Fibroblast of skin of right quadriceps (primary cell): ENCODE measurements at regions not wholly inside any gene's neighbourhood (a gene's known extent, or its start where the extent isn't known, plus 50 kb on each side); places are given as distances from the start of the nearest gene placed in this dataset.

Source experiments
- DNase-seq: peaks from one replicate; pipeline ENCODE4 v3.0.0-alpha.2; 2013

DNA sequence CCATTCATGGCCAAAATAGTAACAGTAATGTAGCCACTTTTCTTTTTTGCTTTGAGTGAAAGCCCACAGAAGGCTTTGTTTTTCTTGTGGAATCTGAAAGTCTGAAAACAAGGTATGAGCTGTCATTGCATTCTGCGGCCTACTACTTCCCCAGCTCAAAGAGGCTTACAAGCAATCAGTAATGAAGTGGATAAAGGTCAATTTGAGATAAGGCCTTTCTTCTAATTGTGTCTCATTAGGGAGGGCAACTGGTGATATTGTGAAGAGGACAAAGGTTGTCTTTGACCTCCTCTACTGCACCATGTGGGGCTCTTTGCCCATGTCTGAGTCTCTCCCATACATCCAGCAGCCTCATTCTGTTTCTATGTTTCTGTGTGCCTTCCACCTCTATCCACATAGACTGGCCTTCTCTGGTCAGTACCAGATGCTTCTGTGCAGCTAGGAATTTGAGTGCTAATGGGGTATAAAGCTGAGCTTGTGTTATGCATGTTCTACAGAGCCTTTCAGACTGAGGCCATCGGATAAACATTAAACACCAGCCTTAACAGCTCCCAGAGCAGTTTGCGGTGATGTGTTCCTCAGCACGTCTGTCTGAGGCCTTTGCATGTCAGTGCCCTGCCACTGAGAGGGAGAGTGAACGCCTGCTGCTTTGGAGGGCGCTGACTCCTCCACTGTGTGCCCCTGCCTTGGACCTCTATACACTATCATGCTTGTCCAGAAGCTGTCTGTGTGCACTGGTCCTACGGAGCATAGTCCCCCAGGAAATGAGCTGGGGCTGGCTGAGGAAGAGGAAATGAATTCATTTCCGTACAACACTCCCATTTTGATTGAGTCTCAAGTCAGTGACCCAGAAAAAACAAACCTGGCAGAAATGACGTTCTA, 80.2 kb downstream of the SH2D1A start:
- DNase-seq = no peak

DNA sequence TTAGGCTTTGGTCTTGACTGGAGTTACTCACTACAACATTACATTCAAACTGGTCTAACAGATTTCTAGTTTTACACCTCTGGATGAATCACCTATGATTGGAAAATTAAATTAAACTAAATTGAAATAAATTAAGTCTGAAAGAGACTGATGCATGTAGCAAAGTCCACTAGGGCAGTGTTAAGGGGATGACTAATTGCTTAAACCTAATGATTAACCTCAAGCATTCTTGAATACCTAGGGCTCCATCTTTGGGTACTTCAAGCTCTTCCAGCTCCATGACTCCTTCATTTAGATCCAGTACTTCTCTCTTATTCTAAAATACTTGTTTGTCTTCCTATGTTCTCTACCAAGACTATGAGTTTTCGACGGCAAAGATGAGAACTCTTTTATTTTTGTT, 86.8 kb downstream of the SH2D1A start:
- no peak for DNase-seq

DNA sequence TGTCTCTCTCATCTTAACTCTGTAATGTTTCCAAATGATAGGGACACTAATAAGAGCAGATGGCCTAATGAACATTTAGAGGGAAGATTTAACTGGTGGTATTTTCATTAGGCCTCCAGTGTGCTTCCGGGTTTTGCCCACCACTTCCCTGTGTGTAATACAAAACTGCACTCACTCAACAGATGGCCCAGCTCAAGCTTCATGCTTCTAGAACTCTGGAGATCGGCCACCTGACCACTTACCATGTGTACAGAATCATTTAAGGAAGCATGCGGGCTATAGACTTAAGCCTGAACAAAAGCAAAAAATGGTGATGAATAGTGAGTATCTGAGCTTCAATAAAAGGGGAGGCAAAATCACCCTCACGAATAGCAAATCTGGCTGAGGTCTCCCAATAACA, 89.3 kb downstream of the SH2D1A start:
- DNase-seq = no peak

DNA sequence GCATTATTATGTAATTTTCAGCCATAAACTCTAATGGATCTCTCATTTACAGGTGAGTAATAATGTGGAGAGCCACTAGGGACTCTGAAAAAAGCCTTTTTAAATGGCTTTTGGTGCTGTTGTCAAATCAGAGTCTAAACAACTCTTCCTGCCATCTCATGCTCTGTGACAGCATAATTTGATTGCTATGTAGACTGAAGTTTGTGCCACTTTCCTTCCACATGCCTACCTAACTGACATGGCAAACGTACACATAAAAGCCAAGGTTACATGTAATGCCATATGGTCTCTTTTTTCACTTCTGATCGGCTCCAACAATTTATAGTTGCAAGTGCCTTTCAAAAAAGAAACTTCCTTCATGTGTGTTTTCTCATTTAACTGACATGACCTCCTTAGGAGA, 94.3 kb downstream of the SH2D1A start:
- no peak for DNase-seq

DNA sequence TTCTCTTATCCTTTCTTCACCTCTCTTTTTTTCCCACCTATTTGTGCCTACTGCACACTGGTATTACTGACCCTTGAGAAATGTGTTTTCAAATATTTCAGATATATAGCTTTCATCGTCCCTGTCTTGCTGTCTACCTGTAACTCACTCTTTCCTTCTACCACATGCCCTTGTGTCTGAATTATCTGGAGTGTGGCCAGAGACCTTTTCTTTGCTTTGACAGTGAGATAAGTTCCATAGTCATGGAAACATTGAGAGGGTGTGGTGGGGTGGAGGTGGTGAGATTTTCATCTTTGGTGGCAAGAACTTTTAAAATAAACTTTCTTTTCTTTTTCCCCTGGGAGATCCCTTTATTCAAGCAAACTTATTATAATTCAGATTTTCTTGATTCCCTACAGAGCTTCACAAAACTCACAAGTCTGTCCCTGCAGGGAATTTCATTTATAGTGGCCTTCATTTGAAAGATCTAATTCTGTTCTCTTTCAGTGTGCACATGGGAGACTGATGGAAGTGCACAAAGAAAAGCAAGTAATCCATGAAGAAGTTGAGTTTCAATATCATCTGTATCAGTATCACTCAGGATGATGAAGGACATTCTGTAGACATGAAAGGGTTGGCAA, 95.7 kb downstream of the SH2D1A start:
- DNase-seq = no peak

DNA sequence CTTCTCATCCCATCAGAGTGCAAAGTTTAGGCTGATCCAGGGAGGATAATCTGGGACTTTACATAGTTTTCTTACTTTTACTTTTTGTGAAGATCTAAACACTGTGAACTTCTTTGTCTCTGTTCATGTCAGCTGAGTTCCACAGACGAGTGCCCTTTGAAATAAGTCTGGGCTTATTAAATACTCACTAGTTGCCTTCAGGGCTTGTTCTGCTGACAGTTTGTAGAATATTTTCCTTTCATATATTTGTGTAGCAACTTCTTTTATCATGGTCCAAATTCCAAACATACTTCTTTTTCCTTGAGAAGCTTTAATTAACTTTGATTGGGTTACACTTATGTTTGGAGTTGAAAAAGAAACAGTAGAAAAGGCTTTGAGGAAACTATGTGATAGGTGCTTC, 109.6 kb downstream of the SH2D1A start:
- DNase-seq = no peak

DNA sequence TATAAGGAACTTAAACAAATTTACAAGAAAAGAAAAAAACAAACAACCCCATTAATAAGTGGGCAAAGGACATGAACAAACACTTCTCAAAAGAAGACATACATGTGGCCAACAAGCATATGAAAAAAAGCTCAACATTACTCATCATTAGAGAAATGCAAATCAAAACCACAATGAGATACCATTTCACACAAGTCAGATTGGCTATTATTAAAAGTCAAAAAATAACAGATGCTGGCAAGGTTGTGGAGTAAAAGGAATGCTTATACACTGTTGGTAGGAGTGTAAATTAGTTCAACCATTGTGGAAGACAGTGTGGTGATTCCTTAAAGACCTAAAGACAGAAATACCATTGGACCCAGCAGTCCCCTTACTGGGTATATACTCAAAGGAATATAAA, 113.5 kb downstream of the SH2D1A start:
- peak; percentile 53 for DNase-seq

DNA sequence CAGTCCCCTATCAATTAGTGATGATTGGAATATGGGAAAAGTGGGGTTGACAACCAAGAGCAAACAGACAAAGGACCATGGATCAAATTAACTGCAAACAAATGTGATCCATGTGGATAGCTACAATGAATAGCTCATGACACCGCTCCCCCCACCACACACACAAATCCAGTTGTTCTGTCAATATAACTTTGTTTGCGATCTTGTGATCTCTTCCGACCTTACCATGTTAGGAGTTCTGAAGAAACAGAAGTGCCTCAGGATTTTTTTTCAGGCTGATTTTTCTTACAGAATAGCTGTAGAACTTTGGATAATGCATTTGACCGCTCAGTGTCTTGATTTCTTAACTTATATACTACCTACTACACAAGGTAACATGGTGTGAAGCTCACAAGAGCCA, 116.6 kb downstream of the SH2D1A start:
- DNase-seq = no peak

DNA sequence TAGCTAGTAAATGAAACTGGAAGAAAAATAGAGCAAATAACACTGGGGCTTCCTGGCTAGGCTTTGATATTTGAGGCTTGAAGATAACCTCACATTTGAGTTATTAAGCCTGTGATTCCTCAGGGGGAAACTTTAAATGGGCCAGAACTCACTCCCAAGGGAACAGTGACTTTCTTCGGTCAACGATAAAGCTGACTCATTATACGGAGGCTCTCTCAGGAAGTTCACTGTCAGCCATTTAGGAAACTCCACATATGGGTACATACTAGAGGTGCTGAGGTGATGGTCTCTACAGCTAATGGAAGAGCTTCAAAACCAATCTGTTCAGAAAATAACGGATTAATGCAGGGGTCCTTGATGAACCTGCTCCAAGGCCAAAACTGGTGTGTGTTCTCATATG, 120.8 kb downstream of the SH2D1A start:
- no peak for DNase-seq

DNA sequence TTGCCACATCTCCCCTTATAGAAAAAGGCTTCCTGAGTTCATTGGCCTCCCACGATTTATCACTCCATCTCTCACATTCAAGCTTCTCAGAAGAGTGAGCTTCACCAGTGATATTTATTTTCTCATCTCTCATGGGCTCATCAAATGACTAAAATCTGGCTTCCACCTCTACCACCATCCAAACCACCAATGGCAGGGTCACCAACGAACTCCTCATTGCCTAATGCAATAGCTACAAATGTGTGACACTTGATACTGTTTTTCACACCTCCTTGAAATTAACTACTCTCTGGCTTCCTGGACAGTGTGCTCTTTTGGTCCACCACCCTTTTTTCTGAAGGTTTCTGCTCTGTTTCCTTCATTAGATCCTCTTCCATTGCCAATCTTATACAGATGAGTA, 129.0 kb downstream of the SH2D1A start:
- no peak for DNase-seq

DNA sequence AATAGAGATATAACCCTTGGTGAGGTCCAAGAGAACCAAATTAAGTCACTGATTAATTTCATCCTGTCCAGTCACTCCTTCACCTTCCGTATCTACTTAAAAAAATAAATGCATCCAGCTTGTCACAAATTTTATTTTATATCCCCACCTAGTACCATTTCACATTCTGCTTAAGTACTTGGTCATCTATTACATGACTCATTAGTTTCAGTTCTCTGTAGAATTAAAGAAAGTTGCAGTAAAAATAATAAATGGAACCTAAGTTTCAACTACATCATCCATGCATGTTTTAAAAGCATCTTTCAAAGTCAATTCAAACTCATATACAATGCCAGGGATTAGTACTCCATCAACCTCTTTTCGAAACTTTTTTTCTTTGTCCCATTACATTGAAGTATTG, 130.2 kb downstream of the SH2D1A start:
- no peak for DNase-seq

DNA sequence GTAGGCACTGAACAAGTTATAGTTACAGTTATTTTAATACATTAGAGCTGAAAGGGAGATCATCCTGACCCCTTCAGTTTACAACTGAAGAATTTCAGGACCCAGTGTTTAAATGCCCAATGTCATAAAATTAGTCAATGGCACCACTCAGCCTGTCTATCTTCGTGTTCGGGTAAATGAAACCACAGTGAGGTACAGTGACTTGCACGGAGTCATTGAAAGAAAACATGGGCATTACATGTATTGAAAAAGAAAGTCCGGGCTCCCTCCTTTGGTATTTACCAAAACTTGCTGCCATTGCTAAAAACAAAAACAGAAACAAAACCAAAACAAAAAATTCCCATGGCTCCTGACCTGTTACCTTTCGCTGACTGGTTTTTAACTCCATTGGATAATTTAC, 131.7 kb downstream of the SH2D1A start:
- no peak for DNase-seq

DNA sequence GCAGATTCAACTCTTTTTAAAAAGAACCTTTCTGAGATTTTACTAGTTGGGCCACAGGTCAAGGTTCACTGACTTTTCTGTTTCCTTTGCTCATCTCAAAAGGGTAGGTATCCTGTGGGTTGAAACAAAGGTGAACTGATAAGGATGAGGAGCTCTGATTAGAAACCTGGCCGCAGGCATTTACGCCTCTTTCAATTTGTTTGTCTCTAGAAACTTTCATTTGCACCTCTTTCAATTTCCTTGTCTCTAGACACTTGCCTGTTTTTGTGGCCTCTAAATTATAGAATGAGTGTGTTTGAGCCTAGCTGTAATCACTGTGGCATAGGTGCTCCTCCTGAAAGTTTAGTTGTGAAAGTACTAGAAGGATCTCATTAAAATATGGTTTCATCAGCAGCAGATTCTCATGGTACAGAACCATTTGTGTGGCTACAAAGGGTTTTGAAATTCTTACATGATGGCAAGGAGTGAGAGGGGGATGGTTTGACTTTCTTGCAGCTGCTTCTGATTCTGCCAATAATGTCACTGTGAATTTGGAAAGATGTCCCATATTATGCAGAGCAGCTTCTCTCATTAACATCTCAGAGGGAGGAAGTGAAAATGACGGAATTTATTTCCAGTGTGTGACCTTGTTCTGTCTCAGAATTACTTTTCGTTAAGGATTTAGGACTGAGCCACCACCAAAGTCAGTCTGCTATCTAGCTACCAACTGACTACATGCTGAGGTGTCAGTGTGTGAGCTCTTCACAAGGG, 142.2 kb downstream of the SH2D1A start:
- DNase-seq = no peak

DNA sequence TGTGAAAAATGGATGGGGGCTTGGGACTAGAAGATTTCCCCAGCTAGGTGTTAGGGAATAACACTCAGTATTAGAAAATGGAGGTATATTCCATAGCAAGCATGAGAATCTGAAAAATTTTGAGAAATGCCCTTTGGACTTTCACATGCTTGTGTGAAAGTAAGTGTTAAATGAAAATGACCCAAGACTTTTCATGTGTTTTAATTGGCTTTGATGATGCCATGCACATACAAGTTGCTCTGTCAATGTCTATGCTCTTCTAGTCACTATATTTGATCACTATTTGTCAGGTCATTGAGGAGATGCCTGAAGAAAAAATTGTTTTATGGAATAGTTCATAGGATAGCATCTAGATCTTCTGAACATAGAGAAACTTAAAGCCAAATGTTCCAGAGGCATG, 147.6 kb downstream of the SH2D1A start:
- no peak for DNase-seq

DNA sequence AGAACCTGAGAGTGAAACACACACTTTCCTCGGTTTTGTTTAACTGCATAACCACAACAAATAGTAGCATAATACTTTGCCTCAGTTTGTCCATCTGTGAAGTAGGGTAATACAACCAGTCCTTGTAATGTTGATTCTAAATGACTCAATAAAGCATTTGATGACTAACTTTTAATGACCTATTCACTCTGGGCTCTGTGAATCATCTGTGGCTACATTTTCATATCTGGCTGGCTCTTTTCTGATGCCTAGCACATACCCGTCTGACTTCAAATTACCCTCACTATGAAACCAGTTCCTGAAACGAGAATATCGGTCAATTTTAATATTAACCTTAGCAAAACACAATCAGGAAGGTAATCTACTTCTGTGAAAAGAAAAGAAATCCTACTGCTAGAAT, 151.0 kb downstream of the SH2D1A start:
- no peak for DNase-seq

DNA sequence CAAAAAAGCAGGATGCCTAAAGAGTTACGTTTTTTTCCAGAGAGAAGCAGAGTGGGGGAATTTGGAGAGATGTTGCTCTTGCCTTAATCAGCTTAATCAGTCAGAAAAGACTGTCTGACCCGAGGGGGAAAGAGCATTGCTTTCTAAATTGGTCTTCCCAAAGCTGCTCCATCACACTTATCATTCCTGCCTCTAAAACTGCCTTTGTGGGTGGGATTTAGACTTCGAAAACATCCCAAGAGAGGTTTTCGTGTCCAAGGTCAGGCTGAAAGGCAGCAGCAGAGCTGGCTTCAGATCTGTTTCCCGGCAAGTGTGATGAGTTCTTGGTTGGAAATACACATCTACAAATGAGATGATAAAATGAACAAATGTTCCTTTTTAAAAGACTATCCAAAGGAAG, 155.2 kb downstream of the SH2D1A start:
- DNase-seq = no peak

DNA sequence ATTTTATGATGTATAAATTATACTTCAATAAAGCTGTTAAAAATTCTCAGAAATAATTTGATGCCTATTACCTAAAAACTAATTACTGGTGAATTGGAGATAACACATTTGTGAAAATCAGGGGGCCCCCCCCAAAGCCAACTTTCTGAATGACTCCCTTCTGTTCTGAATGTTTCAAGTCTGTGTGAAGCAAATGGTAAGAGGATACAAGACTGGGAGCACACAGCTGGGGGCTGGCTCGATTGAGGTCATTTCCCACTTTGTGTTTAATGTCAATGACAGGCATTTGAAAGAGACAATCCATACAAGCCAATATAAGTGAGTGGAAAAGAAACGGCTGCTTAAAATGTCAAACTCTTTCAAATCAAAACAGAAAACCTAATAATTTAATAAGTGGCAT, 155.8 kb downstream of the SH2D1A start:
- DNase-seq = no peak

DNA sequence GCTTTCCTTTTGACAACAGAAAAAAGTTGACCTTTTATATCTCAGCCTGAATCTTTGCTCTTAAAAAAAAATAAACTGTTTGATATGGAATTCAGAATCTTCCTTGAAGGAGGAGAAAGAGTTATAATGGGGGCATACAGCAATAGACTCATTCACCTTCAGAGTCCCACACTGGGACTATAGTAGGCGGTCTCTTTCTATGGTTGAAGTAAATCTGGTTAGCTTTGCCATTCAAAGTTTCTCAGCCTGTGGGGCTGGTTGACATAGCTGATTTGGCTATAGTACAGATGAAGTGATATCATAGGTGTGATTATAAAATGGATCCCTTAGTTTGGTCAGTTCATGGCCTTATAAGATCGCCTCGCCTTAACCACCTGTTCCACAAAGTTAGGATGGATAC, 156.2 kb downstream of the SH2D1A start:
- no peak for DNase-seq

DNA sequence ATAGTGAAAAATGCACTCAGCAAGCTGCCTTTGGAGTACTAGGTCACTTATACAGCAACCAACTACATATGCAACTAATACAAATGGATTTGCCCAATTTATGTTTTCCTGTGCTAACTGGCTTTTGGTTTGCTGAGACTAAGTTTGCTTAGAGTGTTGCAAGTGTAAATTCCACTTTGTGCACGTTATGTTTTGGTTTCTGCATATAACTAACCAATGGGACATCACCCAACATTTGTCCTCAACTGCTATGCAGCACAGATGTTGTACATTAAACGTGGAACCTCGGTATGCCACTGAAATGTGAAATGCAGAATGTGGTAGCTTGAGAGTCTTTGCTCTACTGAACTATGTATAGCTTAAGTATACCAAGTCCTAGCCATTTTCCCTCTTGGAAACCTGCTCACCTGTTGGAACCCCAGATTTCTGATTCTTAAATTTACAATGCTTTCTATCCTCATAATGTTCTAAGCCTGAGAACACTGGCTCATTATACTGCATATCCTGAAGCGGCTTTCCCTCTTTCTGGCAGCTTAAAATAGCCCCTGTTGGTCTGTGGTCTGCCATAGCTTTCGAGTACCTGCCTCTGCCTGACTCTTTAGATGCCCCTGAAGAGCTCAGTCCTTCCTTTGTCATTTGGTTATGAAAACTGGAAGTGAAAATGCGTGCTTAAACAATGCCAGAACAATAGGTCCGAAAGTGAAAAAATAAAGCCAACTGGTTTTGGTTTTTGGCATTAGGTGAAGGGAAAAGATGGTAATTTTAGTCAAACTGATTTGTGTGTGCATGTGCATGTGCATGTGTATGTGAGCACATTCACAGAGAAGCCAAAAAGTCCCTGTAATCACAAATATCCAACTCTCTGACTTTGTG, 158.0 kb downstream of the SH2D1A start:
- peak; percentile 81 for DNase-seq

DNA sequence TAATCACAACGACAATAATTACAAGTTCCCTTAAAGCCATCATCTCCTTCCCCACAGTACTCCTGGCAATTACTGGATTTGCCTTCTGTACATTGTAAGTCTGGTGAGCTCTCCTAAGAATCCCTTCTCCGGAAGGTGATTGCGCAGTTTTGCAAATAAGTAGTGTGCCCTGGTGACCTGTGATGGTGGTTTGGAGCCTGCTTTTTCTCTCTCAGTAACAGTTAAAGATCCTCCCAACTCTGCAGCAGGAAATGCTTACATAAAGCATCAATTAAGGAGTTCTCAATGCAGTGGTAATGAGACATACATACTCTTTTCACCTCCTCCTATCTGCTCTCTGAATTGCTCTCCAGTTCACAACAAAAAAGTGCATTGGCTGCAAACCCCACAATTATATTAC, 159.7 kb downstream of the SH2D1A start:
- peak; percentile 44 for DNase-seq

DNA sequence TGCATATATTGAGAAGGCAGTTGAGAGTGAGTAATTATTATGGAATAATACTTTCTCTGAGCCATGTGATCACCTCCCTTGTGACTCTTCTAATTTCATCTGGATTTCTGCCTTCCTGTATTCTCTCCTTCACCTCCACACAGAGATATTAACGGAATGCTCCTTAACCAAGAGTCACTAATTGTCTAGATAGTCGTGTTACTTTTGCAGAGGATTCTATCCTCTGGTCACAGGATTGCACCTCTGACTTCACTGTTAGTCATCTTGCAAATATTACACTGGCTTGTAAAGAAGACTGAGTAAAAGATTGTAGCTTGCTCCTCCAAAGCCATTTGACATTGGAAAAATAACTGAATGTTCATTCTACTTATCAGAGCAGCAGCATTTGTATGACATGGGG, 160.9 kb downstream of the SH2D1A start:
- peak; percentile 71 for DNase-seq

DNA sequence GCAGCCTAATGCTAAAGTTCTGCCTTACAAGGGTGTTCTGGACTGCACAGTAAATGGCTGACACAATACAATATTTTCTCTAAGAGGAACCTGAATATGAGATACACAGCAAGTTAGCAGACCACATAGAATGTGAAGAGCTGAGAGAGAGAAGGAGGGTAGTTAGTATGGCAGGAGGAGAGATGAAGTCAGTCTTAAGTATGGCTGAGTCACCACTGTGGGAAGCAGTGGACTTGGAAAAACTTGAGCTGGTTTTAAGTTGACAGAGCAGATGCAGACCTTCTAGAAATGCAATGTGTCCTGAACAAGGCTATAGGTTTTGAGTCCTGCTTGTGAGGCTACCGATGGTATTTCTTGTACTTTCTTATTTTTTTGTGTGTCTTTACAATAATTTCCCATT, 172.5 kb downstream of the SH2D1A start:
- peak; percentile 68 for DNase-seq

DNA sequence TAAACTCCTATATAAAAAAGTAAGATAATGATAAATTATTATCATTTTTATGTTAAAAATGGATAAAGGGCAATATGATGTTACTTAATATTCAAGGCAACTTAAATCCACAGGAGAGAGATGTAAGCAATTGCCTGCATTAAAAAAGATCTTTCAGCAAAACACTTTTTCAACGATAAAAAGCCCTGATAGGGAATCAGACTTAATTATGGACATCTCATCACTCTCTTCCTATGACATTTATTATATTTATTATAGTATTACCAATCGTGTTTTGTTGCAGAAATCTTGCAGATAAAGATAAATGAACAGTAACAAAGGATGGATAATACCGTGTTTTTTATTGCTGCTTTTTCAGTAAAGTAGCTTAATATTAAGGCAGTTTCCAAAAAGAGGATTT, 178.5 kb downstream of the SH2D1A start:
- DNase-seq = no peak
